Fibroblast of lung (primary cell): ENCODE measurements at regions not wholly inside any gene's neighbourhood (a gene's known extent, or its start where the extent isn't known, plus 50 kb on each side); places are given as distances from the start of the nearest gene placed in this dataset.

ENCODE experiments used
- CTCF ChIP-seq, 2 donors: IDR thresholded peaks in 1 of 2; conservative IDR thresholded peaks in 1 of 2; 1 replicate in 1 of 2; 2 replicates in 1 of 2; pipeline ENCODE4 v1.5.1; 2011 to 2012; ENCODE audit warnings: low read length in 2 of 2, control low read depth in 1 of 2, inconsistent platforms in 1 of 2, low read depth in 1 of 2, mild to moderate bottlenecking in 1 of 2
- EZH2 ChIP-seq: IDR thresholded peaks from 2 replicates; pipeline ENCODE4 v1.5.1; 2012; ENCODE audit warnings: low read length, control low read depth, mild to moderate bottlenecking; ENCODE audit errors: missing control alignments

DNA sequence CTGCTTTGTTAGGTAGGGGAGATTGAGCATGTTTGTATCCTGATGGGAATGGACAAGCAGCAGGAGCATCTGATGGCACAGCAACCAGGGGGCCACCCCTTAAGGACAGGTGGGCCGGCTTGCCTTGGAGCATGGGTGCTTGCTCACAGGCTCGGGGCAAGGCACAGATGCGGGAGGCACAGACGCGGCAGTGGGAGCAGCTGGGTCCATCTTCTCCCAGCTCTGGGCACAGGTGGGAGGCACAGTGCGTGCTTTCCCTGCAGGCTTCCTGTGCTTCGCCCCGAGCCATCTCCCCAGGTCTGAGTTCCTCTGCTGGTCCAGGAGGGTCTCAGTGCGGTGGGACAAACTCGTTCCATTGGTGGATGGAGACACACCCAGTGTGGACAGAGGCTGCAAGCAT is 73.6 kb upstream of the BHLHE23 start:
- no peak for TF ChIP-seq EZH2
- no peak for TF ChIP-seq CTCF (conservative IDR thresholded peaks at IDR 0.05 in 1 of 2, IDR thresholded peaks at IDR 0.05 in 1 of 2; ENCODE audit: low read depth in 1 of 2, low read length in 2 of 2)
